ENCODE measurements at regions not wholly inside any gene's neighbourhood (a gene's known extent, or its start where the extent isn't known, plus 50 kb on each side); places are given as distances from the start of the nearest gene placed in this dataset.

DNA sequence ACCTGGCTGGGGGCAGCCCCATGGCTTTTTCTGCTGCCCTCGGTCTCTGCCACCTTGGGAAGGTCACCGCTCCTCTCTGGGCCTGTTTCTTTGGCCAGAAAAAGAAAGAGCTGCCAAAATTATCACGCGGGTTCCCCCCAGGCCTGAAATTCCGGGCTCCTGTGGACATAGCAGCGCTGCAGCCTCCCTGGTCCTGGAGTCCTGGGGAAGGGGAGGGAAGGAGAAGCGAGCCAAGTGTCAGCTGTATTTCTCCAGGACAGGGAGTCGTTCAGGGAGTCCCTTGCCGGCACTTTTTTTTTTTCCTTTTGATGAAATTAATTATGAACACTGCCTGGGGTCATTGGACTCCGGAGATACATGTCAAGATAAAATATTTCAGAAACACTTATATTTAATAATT, 152.3 kb upstream of the GPR26 start:
- TF ChIP-seq, protein P1, sequence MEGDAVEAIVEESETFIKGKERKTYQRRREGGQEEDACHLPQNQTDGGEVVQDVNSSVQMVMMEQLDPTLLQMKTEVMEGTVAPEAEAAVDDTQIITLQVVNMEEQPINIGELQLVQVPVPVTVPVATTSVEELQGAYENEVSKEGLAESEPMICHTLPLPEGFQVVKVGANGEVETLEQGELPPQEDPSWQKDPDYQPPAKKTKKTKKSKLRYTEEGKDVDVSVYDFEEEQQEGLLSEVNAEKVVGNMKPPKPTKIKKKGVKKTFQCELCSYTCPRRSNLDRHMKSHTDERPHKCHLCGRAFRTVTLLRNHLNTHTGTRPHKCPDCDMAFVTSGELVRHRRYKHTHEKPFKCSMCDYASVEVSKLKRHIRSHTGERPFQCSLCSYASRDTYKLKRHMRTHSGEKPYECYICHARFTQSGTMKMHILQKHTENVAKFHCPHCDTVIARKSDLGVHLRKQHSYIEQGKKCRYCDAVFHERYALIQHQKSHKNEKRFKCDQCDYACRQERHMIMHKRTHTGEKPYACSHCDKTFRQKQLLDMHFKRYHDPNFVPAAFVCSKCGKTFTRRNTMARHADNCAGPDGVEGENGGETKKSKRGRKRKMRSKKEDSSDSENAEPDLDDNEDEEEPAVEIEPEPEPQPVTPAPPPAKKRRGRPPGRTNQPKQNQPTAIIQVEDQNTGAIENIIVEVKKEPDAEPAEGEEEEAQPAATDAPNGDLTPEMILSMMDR (IDR thresholded peaks at IDR 0.05) = no peak
- WGBS, 2 donors = 24 to 25% methylated on average over 10 of the region's 10 CpGs
- intact Hi-C loops (cut with DNase I) = no loop called here
- Histone ChIP-seq H3K36me3 (no peaks in the 10 kb centered on the region), H3K27me3 (no peaks in the 10 kb centered on the region), H3K4me1 (no peaks in the 10 kb centered on the region), H3K27ac (no peak overlapping the region), H3K4me3 (no peak overlapping the region), H3K9me3 (no peaks in the 10 kb centered on the region)
- ATAC-seq (no peak), FAIRE-seq (no peak), DNase-seq (peak in 1 of 6 donors; percentile 11)

DNA sequence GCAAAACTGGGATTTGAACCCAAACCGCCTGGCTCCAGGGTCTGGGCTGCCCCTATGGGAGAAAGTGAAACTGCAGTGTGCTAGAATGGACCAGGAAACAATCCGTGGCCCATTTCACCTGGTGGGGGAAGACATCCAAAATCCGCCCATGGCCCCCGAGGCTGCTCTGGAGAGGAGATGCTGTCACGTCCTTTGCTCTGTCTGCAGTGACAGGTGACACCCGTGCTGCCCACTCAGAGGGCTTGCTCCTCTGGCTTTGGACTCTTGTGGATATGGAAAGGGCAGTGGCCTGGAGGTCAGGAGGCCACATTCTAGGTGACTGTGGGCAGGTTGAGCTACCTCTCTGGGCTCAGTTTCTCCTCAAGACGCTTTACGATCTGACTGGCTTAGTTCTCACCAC, 151.2 kb upstream of the GPR26 start:
- ATAC-seq (no peak), FAIRE-seq (no peak)

DNA sequence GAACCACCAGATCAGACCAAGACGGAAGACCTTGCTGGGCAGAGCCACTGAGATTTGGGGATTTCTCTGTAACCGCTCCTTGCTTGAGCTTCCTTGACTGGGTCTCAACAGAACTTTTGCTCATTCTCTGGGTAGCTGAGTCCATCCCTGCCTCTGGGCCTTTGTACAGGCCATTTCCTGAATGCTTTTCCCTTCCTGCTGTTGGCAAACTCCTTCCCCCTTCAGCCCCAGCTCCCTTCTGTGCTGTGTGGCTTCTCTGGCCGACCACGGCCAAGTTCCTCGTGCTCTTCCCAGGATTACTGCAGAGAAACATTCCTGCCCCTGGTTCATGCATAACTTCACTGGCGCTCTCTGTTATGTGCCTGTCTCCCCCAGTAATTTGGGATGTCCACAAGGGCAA, 150.5 kb upstream of the GPR26 start:
- H3K27me3 ChIP-seq = no peaks in the 10 kb centered on the region
- intact Hi-C loops (cut with DNase I) = no loop called here
- ATAC-seq (no peak), FAIRE-seq (no peak), DNase-seq (no peak)
- H3K36me3 ChIP-seq = no peaks in the 10 kb centered on the region
- H3K9me3 ChIP-seq = no peaks in the 10 kb centered on the region
- H3K4me3 ChIP-seq = no peak overlapping the region
- no peaks in the 10 kb centered on the region for H3K4me1 ChIP-seq
- 74 to 77% methylated on average over 6 of the region's 6 CpGs for WGBS, 2 donors
- H3K27ac ChIP-seq = no peak overlapping the region
- TF ChIP-seq, protein P1 (IDR thresholded peaks at IDR 0.05) = no peak

More for the DNA sequence above, 151.2 kb upstream of the GPR26 start:
- Histone ChIP-seq H3K4me3 (no peak overlapping the region), H3K9me3 (no peaks in the 10 kb centered on the region), H3K27ac (no peak overlapping the region), H3K27me3 (no peaks in the 10 kb centered on the region), H3K4me1 (no peaks in the 10 kb centered on the region), H3K36me3 (no peaks in the 10 kb centered on the region)
- no peak for DNase-seq
- TF ChIP-seq, protein P1 (IDR thresholded peaks at IDR 0.05) = no peak
- WGBS, 2 donors = 66 to 77% methylated on average over 8 of the region's 8 CpGs
- intact Hi-C loops (cut with DNase I) = no loop called here

DNA sequence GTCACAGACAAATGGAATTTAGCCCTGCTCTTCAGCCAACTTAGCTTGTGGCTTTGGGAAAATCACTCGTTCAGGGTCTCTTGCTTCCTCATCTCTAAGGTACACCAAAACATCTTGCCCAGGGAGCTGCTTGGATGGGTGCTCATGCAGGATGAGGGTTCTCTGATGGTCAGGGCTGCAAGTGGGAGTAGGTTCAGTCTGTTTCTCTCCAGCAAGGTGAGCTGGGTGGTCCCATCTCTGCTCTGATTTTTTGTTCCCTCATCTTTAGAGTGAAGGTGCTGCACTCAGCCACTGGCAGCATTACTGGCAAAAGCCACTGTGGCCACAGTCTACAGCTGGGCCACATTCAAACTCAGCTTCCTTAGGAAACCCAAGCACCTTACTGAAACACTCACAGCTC, 149.9 kb upstream of the GPR26 start:
- TF ChIP-seq, protein P1 (IDR thresholded peaks at IDR 0.05) = no peak
- DNase-seq (no peak), FAIRE-seq (no peak), ATAC-seq (no peak)
- no peaks in the 10 kb centered on the region for H3K4me1 ChIP-seq
- H3K36me3 ChIP-seq = no peaks in the 10 kb centered on the region
- H3K9me3 ChIP-seq = no peaks in the 10 kb centered on the region
- intact Hi-C loops (cut with DNase I) = no loop called here
- no peak overlapping the region for H3K4me3 ChIP-seq
- 33 to 35% methylated on average over 1 of the region's 1 CpG for WGBS, 2 donors
- no peak overlapping the region for H3K27ac ChIP-seq
- no peaks in the 10 kb centered on the region for H3K27me3 ChIP-seq

DNA sequence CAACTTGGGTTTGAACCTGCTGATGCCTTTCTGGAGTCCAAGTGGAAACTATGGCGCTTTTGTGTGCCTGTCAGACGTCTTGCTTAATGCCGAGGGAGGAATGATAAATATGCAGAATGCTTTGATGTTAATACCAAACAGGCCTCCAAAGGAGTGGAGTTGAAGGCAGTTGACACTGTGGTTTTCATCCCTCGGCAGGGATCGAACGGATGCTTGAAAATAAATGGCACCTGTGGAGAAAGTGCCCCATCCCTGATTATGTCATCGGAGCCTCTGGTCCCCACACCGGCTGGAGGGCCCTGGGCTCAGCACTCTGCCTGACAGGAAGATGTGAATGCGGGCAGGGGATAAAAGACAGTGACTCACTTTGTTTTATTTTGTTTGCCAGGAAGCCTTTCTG, 148.7 kb upstream of the GPR26 start:
- WGBS, 2 donors = 13 to 18% methylated on average over 9 of the region's 9 CpGs

More for the DNA sequence above, 148.7 kb upstream of the GPR26 start:
- Histone ChIP-seq H3K4me3 (no peak overlapping the region), H3K36me3 (no peaks in the 10 kb centered on the region), H3K27ac (no peak overlapping the region), H3K9me3 (no peaks in the 10 kb centered on the region), H3K27me3 (no peaks in the 10 kb centered on the region), H3K4me1 (no peaks in the 10 kb centered on the region)
- FAIRE-seq = no peak
- TF ChIP-seq, protein P1 (IDR thresholded peaks at IDR 0.05) = no peak
- intact Hi-C loops (cut with DNase I) = no loop called here
- no peak for DNase-seq
- ATAC-seq = no peak

All from pancreas (tissue), 10 donors.